RWPE1 (cell line): ENCODE measurements at regions not wholly inside any gene's neighbourhood (a gene's known extent, or its start where the extent isn't known, plus 50 kb on each side); places are given as distances from the start of the nearest gene placed in this dataset.
A peak's percentile ranks its signal among the peaks of the same experiment; 100 is the strongest.

Experiments
- CTCF ChIA-PET: fragments of 350-600 bp; sonication (Branson Sonifier 250); formaldehyde crosslinking; extraction: SDS; loops from one replicate; lab custom pipeline; 2021; lab: Yijun Ruan, JAX
- POLR2A ChIA-PET: fragments of 400-600 bp; formaldehyde crosslinking; extraction: SDS; loops from one replicate; lab custom pipeline; 2020; ENCODE audit warnings: antibody characterized with exemption; ENCODE audit not compliant: low non-redundant PET; lab: Yijun Ruan, JAX
- DNase-seq: peaks from one replicate; pipeline ENCODE4 v3.0.0; 2012; ENCODE audit warnings: low spot score
- H3K27ac ChIP-seq: fragments of 450-650 bp; 2 replicates; pipeline ENCODE4 v1.5.1; 2017
- TF ChIP-seq, protein P1 (sequence below): fragments of 450-650 bp; conservative IDR thresholded peaks from 2 replicates; pipeline ENCODE4 v1.5.1; 2017; ENCODE audit warnings: low read depth, mild to moderate bottlenecking

DNA sequence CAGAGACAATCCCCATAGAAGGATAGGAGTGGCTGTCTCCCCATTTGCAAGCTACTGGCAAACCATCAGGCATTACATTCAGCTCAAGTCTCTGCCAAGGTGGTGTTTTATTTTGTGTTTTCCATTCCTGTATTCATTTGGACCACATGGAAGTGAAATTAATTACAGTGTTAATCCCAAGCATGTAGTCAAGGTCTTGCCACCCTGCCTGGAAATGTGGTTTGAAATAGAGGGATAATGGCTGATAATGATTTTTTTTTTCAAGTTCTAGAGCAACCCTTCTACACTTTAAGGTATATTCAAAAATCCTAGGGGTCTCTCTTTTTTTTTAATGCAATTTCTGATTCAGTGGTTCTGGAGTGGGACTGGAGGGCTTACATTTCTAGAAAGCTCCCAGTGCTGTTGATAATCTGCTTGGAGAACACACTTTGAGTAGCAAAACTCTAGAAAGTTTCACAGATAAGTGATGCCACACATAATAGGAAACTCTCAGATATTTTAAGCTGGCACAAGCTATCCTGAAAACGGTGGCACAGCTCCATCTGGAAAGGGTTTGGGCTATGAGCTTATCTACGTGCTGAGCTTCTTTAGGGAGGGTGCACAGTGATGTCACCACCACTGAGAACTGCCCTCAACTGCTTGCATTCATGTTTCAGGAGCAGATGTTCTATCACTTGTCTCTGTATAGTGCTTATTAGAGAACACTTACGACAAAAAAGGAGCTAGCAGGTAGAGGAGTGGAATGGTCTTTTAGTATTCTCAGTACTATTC is 140.1 kb upstream of the IL12A start:
- TF ChIP-seq, protein P1, sequence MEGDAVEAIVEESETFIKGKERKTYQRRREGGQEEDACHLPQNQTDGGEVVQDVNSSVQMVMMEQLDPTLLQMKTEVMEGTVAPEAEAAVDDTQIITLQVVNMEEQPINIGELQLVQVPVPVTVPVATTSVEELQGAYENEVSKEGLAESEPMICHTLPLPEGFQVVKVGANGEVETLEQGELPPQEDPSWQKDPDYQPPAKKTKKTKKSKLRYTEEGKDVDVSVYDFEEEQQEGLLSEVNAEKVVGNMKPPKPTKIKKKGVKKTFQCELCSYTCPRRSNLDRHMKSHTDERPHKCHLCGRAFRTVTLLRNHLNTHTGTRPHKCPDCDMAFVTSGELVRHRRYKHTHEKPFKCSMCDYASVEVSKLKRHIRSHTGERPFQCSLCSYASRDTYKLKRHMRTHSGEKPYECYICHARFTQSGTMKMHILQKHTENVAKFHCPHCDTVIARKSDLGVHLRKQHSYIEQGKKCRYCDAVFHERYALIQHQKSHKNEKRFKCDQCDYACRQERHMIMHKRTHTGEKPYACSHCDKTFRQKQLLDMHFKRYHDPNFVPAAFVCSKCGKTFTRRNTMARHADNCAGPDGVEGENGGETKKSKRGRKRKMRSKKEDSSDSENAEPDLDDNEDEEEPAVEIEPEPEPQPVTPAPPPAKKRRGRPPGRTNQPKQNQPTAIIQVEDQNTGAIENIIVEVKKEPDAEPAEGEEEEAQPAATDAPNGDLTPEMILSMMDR, result no peak
- no peak for DNase-seq
- ChIA-PET CTCF (interaction anchor here (0.7 kb wide), 1 partner anchor 1057 kb away, joined by 5 read pairs; no protein-coding TSS in a partner anchor), POLR2A (no interaction called here)
- no peak overlapping the region for H3K27ac ChIP-seq

DNA sequence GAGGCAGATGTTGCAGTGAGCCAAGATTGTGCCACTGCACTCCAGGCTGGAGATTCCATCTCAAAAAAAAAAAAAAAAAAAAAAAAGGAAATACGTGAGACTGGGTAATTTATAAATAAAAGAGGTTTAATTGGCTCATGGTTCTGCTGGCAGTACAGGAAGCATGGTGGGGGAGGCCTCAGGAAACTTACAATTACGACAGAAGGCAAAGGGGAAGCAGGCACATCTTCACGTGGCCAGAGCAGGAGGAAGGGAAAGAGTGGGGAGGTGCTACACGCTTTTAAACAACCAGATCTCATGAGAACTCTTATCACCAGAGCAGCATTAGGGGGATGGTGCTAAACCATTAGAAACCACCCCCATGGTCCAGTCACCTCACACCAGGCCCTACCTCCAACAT is 138.2 kb upstream of the IL12A start:
- ChIA-PET CTCF (interaction anchor here (0.7 to 1.6 kb wide), 2 partner anchors 22 to 23 kb away, joined by 3 to 9 read pairs; no protein-coding TSS in a partner anchor), POLR2A (no interaction called here)
- DNase-seq, result no peak
- H3K27ac ChIP-seq, result no peak overlapping the region
- TF ChIP-seq, protein P1, result no peak

DNA sequence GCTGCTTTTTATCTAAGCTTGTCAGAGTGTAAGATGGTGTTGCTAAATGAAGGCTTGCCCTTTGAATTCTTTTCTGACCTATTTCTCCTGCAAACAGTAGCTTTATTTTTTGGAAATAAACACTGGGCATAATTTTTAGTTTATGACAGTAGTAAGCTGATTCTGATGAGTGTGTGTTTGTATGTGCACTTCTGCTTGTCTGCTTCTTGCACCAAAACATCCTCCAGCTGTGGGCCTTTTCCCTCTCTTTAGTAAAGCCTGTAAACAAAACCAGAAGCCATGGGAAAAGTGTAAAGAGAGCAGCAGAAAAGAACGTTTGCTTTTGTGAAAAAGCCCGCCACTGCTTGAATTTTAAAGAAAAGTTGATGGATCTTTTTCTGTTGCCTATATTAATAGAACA is 136.4 kb upstream of the IL12A start:
- ChIA-PET CTCF (interaction anchor here (0.5 to 1.6 kb wide), 4 partner anchors 20 to 635 kb away, joined by 3 to 4 read pairs (median 3); no protein-coding TSS in a partner anchor), POLR2A (no interaction called here)
- TF ChIP-seq, protein P1, result no peak
- no peak for DNase-seq
- peak overlapping the region; percentile 95 for H3K27ac ChIP-seq

DNA sequence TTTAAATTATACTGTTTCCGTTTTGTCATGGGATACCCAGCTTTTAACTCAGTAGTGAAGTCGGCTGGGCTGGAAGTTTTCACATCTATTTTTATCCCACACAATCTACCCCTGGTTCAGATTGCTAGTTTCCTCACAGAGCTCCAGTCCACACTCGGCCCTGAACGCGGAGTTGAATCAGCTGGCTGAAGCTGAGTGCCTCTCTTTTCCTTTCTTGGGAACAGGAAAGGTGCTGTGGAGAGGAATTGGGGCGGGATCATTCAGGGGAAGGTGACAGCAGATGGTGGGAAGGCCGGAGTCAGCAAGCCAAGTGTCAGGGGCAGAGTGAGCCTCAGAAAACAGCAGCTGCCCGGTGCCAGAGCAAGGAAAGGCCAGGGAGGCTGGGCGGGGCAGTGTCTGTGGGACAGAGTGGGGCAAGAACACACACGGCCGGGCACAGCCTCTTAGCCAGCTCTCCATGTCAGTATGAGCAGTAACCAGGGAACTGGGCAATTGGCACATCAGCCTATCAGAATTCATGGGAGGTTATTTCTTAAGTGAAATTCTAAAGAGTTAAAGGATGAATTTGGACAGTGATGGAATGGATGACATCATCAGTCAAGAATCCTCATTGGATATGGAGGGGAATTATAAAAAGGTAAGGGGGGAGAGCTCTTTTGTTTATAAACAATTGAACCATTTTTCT is 135.7 kb upstream of the IL12A start:
- peak overlapping the region; percentile 95 for H3K27ac ChIP-seq
- POLR2A ChIA-PET, result no interaction called here
- CTCF ChIA-PET, result interaction anchor here (0.5 to 1.5 kb wide), 4 partner anchors 8 to 634 kb away, joined by 3 to 4 read pairs (median 3); no protein-coding TSS in a partner anchor
- peak; percentile 60 for DNase-seq
- TF ChIP-seq, protein P1, result no peak

DNA sequence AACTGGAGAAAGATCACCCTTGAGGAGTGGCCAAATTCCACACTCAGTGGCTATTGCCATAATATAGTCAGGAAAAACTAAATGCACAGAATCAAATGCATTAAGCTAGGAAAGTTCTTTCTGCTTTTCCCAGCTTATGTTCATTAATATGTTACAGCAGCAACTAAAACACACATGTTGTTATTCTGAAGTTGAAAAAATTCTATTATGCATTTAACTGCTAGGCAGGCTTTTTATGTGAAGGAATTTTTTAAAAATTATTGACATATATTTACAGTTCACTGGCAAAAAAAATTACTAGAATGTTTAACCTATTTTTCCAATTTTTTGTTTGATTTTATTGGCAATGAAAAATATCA is 135.2 kb upstream of the IL12A start:
- CTCF ChIA-PET, result interaction anchor here (0.5 to 1.5 kb wide), 2 partner anchors 7 to 19 kb away, joined by 3 to 4 read pairs; no protein-coding TSS in a partner anchor
- TF ChIP-seq, protein P1, result no peak
- DNase-seq, result no peak
- POLR2A ChIA-PET, result no interaction called here
- peak overlapping the region; percentile 95 for H3K27ac ChIP-seq

DNA sequence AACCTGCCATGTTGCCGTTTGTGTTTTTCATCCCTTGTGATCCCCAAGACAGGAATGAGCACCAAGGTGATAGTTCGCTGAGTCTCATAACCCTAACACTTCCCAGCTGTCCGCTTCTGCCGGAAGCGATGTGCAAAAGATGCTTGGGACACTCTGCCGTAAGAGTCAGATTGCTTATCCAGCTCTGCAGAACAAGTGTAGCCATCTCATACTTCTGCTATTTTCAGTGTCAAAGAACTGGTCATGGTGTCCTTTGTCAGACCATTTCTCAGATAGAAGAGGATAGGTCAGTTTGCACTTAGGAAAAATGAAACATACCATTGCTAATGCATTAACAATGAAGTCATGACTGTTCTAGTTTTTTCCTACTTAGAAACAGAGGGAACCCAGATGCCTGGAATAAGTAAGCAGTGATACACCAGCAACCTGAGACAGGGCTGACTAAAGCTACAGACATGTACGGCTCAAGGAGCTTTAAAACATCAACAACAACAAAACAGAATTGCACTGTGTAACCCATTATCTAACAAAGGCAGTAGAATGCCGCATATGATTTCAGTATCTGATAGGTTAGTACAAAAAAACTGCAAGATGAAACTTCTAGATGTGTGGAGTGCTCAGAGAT is 134.0 kb upstream of the IL12A start:
- peak; percentile 89 for DNase-seq
- POLR2A ChIA-PET, result no interaction called here
- TF ChIP-seq, protein P1, result no peak
- peak overlapping the region; percentile 74 for H3K27ac ChIP-seq
- CTCF ChIA-PET, result interaction anchor here (0.5 to 0.7 kb wide), 4 partner anchors 31 to 652 kb away, joined by 3 read pairs; no protein-coding TSS in a partner anchor
